22Rv1 (cell line): ENCODE measurements at regions not wholly inside any gene's neighbourhood (a gene's known extent, or its start where the extent isn't known, plus 50 kb on each side); places are given as distances from the start of the nearest gene placed in this dataset.

Source experiments
- H3K27ac ChIP-seq: fragments of 450-650 bp; 2 replicates; pipeline ENCODE4 v1.5.1; 2017
- CTCF ChIP-seq: fragments of 450-650 bp; IDR thresholded peaks from 2 replicates; pipeline ENCODE4 v1.5.1; 2017; ENCODE audit warnings: mild to moderate bottlenecking
- ZFX ChIP-seq: fragments of 450-650 bp; IDR thresholded peaks from 2 replicates; pipeline ENCODE4 v1.6.1; 2017; ENCODE audit warnings: antibody characterized with exemption, borderline replicate concordance

GRCh38 chr2:146321175-146321574 lies 1523.7 kb upstream of the ACVR2A start:
- no peak overlapping the region for H3K27ac ChIP-seq

GRCh38 chr2:146317959-146318358 lies 1526.9 kb upstream of the ACVR2A start:
- H3K27ac ChIP-seq = no peak overlapping the region
- TF ChIP-seq CTCF = no peak
- TF ChIP-seq ZFX = no peak

More at GRCh38 chr2:146321175-146321574, 1523.7 kb upstream of the ACVR2A start:
- TF ChIP-seq ZFX (no peak), CTCF (no peak)

GRCh38 chr2:146312899-146313298 lies 1531.9 kb upstream of the ACVR2A start:
- H3K27ac ChIP-seq = no peak overlapping the region
- TF ChIP-seq ZFX (no peak), CTCF (no peak)

- TF ChIP-seq CTCF = no peak
- TF ChIP-seq ZFX = no peak
- no peak overlapping the region for H3K27ac ChIP-seq
Measured at GRCh38 chr2:146305164-146305563, 1539.7 kb upstream of the ACVR2A start.

- no peak overlapping the region for H3K27ac ChIP-seq
- TF ChIP-seq CTCF (no peak), ZFX (no peak)
Measured at GRCh38 chr2:146301287-146301686, 1543.5 kb upstream of the ACVR2A start.

- no peak for TF ChIP-seq ZFX
- TF ChIP-seq CTCF = no peak
- H3K27ac ChIP-seq = no peak overlapping the region
Measured at GRCh38 chr2:146295080-146295670, 1549.7 kb upstream of the ACVR2A start.

- H3K27ac ChIP-seq = no peak overlapping the region
- TF ChIP-seq ZFX = no peak
- TF ChIP-seq CTCF = no peak
Measured at GRCh38 chr2:146287281-146287680, 1557.5 kb upstream of the ACVR2A start.
